Pancreas (tissue), 10 donors: ENCODE measurements at regions not wholly inside any gene's neighbourhood (a gene's known extent, or its start where the extent isn't known, plus 50 kb on each side); places are given as distances from the start of the nearest gene placed in this dataset.

Experiments used
- ATAC-seq, 4 donors: fragments of 200-7000 bp; cut with Tn5 transposase; one replicate each; pipeline versions ENCODE4 v1.8.0 to v1.9.1; 2020; ENCODE audit warnings: mild to moderate bottlenecking in 4 of 4, moderate library complexity in 4 of 4
- DNase-seq, 6 donors: peaks; one replicate each; pipeline ENCODE4 v3.0.0-alpha.2; 2020
- FAIRE-seq: peaks from 2 replicates; lab custom pipeline; 2012; peaks lifted over from hg19 to GRCh38; lab: Jason Lieb, UNC
- H3K27ac ChIP-seq, 4 donors: fragments of 200-600 bp; sonication (generic); 1 replicate in 3 of 4; 2 replicates in 1 of 4; pipeline versions ENCODE4 v1.5.0 to v1.8.0; 2020
- H3K27me3 ChIP-seq, 4 donors: fragments of 200-600 bp; one replicate each; pipeline ENCODE4 v1.8.0; 2021
- H3K36me3 ChIP-seq, 3 donors: fragments of 200-600 bp; sonication (generic) in 1 of 3; one replicate each; pipeline versions ENCODE4 v1.5.0 to v1.8.0; 2020 to 2021
- H3K4me1 ChIP-seq, 3 donors: fragments of 200-600 bp; one replicate each; pipeline ENCODE4 v1.8.0; 2021
- H3K4me3 ChIP-seq, 4 donors: fragments of 200-600 bp; sonication (generic) in 2 of 4; one replicate each; pipeline versions ENCODE4 v1.5.0 to v1.8.0; 2020 to 2021
- H3K9me3 ChIP-seq, 4 donors: fragments of 200-600 bp; one replicate each; pipeline ENCODE4 v1.8.0; 2021
- WGBS, 2 donors: extraction: QIAGEN DNeasy Blood & Tissue Kit; methylation state at CpG; one replicate each; pipeline ENCODE4 v1.1.7; 2013; 5-methylcytosine and 5-hydroxymethylcytosine counted together
- intact Hi-C, 3 donors: fragments of 100-400 bp; cut with DNase I; formaldehyde crosslinking; loops; one replicate each; pipeline versions ENCODE4 v1.11.1 to v1.14.2; 2022
- TF ChIP-seq, protein P1 (sequence below), 4 donors: fragments of 200-600 bp; sonication (generic) in 3 of 4; IDR thresholded peaks; one replicate each; pipeline versions ENCODE4 v1.5.0 to v1.8.0; 2021; ENCODE audit warnings: antibody characterized with exemption in 4 of 4
- donor health status: healthy with polysubstance abuse.
- donor health status: DM: no; HTN: no; CAD: no; lungs with moderate emphysema.
- donor health status: DM: no; HTN: no; CAD: no.
- donor health status: control.
- donor health status: control.
- donor health status: Bipolar disorder and iron deficiency.
- donor health status: DM: yes; HTN: yes; CAD: no.
- donor health status: DM: no; HTN: no; CAD: no.
- donor health status: DM: no; HTN: no; CAD: no.
- donor health status: DM: yes; HTN: yes; CAD: no.

DNA sequence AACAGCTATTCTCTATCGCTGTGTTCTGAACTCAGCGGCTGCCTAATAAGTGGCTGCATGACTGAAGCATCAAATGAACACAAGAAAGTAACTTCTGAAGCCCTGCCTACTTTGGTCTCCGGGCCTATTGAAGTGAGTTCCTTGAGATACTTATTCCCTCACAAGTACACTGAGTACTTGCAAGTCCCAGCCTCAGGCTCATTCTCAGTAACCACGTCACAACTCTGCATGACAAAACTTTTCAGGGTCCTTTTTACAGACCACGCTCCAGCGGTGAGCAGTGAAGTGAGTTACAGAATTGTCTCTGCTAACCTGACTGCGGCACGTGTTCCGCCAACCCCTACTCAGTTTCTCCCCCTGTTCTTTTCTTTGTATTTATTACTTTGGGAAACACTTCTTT, 1342.7 kb upstream of the ADGRL4 start:
- Histone ChIP-seq H3K27ac (no peak overlapping the region), H3K36me3 (no peaks in the 10 kb centered on the region), H3K4me3 (no peak overlapping the region), H3K9me3 (no peaks in the 10 kb centered on the region), H3K27me3 (no peaks in the 10 kb centered on the region), H3K4me1 (no peaks in the 10 kb centered on the region)
- intact Hi-C loops = no loop called here
- ATAC-seq = no peak
- no peak for FAIRE-seq
- TF ChIP-seq, protein P1, sequence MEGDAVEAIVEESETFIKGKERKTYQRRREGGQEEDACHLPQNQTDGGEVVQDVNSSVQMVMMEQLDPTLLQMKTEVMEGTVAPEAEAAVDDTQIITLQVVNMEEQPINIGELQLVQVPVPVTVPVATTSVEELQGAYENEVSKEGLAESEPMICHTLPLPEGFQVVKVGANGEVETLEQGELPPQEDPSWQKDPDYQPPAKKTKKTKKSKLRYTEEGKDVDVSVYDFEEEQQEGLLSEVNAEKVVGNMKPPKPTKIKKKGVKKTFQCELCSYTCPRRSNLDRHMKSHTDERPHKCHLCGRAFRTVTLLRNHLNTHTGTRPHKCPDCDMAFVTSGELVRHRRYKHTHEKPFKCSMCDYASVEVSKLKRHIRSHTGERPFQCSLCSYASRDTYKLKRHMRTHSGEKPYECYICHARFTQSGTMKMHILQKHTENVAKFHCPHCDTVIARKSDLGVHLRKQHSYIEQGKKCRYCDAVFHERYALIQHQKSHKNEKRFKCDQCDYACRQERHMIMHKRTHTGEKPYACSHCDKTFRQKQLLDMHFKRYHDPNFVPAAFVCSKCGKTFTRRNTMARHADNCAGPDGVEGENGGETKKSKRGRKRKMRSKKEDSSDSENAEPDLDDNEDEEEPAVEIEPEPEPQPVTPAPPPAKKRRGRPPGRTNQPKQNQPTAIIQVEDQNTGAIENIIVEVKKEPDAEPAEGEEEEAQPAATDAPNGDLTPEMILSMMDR (IDR thresholded peaks at IDR 0.05) = no peak
- no peak for DNase-seq
- 81 to 85% methylated on average over 9 of the region's 9 CpGs for WGBS, 2 donors

DNA sequence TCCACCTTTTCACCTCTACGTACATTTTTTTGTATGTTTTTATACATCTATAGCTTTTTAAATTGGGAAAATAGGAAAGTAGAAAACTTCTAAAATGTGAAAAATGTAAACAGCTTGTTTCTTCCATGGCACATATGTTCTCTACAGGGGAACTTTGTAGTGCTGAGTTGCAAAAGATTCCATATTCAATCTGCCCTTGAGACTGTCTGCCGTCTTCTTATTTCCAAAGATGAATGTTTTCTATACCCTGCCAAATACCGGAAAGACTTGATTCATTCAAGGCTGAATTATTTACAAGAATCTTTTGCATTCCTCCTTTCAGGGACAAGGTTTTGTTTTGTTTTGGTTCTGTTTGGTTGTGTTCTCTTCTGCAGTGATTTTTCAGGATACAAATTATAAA, 1334.5 kb upstream of the ADGRL4 start:
- intact Hi-C loops = no loop called here
- Histone ChIP-seq H3K4me3 (no peak overlapping the region), H3K27me3 (no peaks in the 10 kb centered on the region), H3K27ac (no peak overlapping the region), H3K36me3 (no peaks in the 10 kb centered on the region), H3K9me3 (no peaks in the 10 kb centered on the region), H3K4me1 (no peaks in the 10 kb centered on the region)
- DNase-seq (no peak), ATAC-seq (no peak), FAIRE-seq (no peak)
- TF ChIP-seq, protein P1 (IDR thresholded peaks at IDR 0.05) = no peak
- 38 to 46% methylated on average over 3 of the region's 3 CpGs for WGBS, 2 donors

DNA sequence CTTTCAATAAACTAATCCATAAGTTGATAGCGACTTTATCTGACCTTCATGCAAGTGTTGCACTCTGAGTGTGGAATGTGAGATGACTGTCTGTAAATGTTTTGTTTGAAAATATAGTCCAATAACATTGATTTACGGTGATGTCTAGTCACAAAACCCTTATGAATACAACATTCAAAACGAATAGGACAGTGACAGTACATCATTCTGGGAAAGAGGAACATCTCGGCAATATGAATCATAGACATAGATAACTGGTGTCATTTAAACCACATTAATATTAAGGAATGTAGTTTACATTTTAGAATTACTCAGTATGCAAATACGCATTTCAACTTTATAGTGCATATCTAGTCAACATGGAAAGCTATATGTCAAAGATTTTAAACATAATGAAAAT, 1311.6 kb upstream of the ADGRL4 start:
- no peak for ATAC-seq
- H3K27me3 ChIP-seq = no peaks in the 10 kb centered on the region
- no peak overlapping the region for H3K27ac ChIP-seq
- H3K4me1 ChIP-seq = no peaks in the 10 kb centered on the region
- intact Hi-C loops = no loop called here
- no peak overlapping the region for H3K4me3 ChIP-seq
- H3K9me3 ChIP-seq = no peaks in the 10 kb centered on the region
- no peak for DNase-seq
- no peak for FAIRE-seq
- H3K36me3 ChIP-seq = no peaks in the 10 kb centered on the region
- TF ChIP-seq, protein P1 (IDR thresholded peaks at IDR 0.05) = no peak
- WGBS, 2 donors = 53 to 67% methylated on average over 5 of the region's 5 CpGs

DNA sequence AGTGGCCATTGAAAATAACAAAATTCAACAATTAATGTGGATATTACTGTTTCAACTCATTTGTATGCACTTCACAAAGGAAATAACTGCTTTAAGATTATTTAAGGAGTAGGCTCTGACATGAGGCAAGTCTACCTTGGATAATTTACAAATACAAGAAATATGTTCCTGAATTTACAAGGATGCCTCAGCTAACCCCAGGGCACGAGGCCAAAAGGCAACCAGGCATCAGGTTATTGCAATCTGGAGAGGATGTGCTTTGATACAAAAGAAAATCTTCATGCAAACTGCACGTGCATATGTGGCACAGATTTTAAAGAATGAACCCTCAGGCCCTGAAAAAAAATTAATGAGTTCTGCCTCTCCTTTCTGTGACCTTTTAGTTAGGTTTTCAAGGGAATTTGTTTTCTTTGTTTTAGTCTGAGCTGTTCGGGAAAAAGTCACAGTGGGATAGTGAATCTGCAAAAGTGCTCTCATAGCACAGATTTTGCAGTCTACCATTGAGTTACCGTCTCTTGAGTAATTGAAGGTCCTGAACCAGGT, 1304.2 kb upstream of the ADGRL4 start:
- no peak for DNase-seq
- no peak overlapping the region for H3K4me3 ChIP-seq
- intact Hi-C loops = no loop called here
- H3K27me3 ChIP-seq = no peaks in the 10 kb centered on the region
- WGBS, 2 donors = 57 to 64% methylated on average over 4 of the region's 4 CpGs
- no peaks in the 10 kb centered on the region for H3K36me3 ChIP-seq
- no peaks in the 10 kb centered on the region for H3K4me1 ChIP-seq
- TF ChIP-seq, protein P1 (IDR thresholded peaks at IDR 0.05) = no peak
- FAIRE-seq = no peak
- ATAC-seq = no peak
- H3K27ac ChIP-seq = no peak overlapping the region
- no peaks in the 10 kb centered on the region for H3K9me3 ChIP-seq

DNA sequence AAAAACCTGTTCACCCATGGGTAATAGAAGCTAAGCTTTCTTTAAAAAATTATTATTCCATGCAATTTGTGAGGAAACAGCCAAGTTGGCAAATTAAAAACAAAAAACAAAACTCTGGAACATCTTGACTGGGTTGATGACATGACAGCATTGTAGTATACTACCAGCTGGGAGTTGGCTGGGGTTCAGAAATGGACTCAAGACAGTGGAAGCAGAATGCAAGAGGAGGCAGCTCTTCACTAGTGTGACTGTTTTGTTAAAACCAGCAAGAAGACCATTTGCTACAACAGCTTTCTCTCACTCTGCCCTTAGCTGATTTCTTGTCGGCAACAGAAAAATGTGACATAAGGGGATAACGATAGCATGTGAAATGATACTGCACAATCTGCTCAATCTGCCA, 1298.9 kb upstream of the ADGRL4 start:
- TF ChIP-seq, protein P1 (IDR thresholded peaks at IDR 0.05) = no peak
- DNase-seq (no peak), ATAC-seq (no peak), FAIRE-seq (no peak)
- H3K27me3 ChIP-seq = no peaks in the 10 kb centered on the region
- WGBS, 2 donors = 70 to 89% methylated on average over 2 of the region's 2 CpGs
- H3K36me3 ChIP-seq = no peaks in the 10 kb centered on the region
- H3K27ac ChIP-seq = no peak overlapping the region
- intact Hi-C loops = no loop called here
- H3K4me3 ChIP-seq = no peak overlapping the region
- H3K4me1 ChIP-seq = no peaks in the 10 kb centered on the region
- no peaks in the 10 kb centered on the region for H3K9me3 ChIP-seq
